Osteocyte (in vitro differentiated cells): ENCODE measurements at regions not wholly inside any gene's neighbourhood (a gene's known extent, or its start where the extent isn't known, plus 50 kb on each side); places are given as distances from the start of the nearest gene placed in this dataset.

ENCODE experiments used
- DNase-seq: peaks from one replicate; pipeline ENCODE4 v3.0.0; 2021; ENCODE audit warnings: mixed read lengths; ENCODE audit not compliant: unreplicated experiment; ENCODE audit errors: extremely low spot score
- H3K27ac Mint-ChIP-seq: one replicate; pipeline ENCODE4 v1.8.0; 2021; ENCODE audit warnings: mild to moderate bottlenecking, mixed read lengths; ENCODE audit not compliant: unreplicated experiment
- H3K27me3 Mint-ChIP-seq: one replicate; pipeline ENCODE4 v1.8.0; 2021; ENCODE audit warnings: mixed read lengths; ENCODE audit not compliant: unreplicated experiment
- H3K36me3 Mint-ChIP-seq: one replicate; pipeline ENCODE4 v1.8.0; 2021; ENCODE audit warnings: mixed read lengths; ENCODE audit not compliant: unreplicated experiment
- H3K4me1 Mint-ChIP-seq: one replicate; pipeline ENCODE4 v1.8.0; 2021; ENCODE audit warnings: mixed read lengths; ENCODE audit not compliant: unreplicated experiment
- H3K4me3 Mint-ChIP-seq: one replicate; pipeline ENCODE4 v1.8.0; 2021; ENCODE audit warnings: mild to moderate bottlenecking, moderate library complexity, mixed read lengths; ENCODE audit not compliant: unreplicated experiment
- H3K9me3 Mint-ChIP-seq: one replicate; pipeline ENCODE4 v1.8.0; 2021; ENCODE audit warnings: mixed read lengths; ENCODE audit not compliant: unreplicated experiment
- TF ChIP-seq, protein P1 (sequence below): fragments of 200-600 bp; sonication (generic); IDR thresholded peaks from 2 replicates; pipeline ENCODE4 v1.5.0; 2021; ENCODE audit warnings: antibody characterized with exemption, mild to moderate bottlenecking, moderate library complexity

DNA sequence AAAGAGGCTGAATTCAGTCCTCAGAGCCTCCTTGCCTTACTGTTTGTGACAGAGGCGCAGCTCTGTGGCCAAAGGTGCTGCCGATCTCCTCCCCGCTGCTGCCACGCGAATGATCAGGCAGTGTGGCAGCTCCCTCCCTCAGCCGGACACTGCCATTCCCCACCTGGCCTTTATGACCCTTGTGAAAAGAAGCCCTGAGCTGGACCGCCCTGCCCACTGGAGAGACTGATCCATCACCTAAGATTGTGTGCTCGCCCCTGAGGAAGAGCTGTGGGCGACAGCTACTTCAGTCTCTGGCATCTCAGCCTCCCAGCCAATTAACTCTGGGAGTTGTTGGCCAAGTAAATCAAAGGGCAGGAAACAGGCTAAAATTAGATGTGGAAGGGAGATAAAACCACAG lies 90.9 kb downstream of the CARTPT start:
- Mint-ChIP-seq H3K27me3 (peaks cover 40% of the 10 kb centered on the region), H3K4me1 (no peaks in the 10 kb centered on the region), H3K27ac (no peak overlapping the region), H3K9me3 (no peaks in the 10 kb centered on the region), H3K36me3 (no peaks in the 10 kb centered on the region), H3K4me3 (no peak overlapping the region)
- no peak for DNase-seq
- TF ChIP-seq, protein P1, sequence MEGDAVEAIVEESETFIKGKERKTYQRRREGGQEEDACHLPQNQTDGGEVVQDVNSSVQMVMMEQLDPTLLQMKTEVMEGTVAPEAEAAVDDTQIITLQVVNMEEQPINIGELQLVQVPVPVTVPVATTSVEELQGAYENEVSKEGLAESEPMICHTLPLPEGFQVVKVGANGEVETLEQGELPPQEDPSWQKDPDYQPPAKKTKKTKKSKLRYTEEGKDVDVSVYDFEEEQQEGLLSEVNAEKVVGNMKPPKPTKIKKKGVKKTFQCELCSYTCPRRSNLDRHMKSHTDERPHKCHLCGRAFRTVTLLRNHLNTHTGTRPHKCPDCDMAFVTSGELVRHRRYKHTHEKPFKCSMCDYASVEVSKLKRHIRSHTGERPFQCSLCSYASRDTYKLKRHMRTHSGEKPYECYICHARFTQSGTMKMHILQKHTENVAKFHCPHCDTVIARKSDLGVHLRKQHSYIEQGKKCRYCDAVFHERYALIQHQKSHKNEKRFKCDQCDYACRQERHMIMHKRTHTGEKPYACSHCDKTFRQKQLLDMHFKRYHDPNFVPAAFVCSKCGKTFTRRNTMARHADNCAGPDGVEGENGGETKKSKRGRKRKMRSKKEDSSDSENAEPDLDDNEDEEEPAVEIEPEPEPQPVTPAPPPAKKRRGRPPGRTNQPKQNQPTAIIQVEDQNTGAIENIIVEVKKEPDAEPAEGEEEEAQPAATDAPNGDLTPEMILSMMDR = no peak

GRCh38 chr5:71810471-71811195 lies 91.6 kb downstream of the CARTPT start:
- Mint-ChIP-seq H3K9me3 (no peaks in the 10 kb centered on the region), H3K27me3 (peaks cover 36% of the 10 kb centered on the region), H3K4me3 (no peak overlapping the region), H3K4me1 (no peaks in the 10 kb centered on the region), H3K27ac (no peak overlapping the region), H3K36me3 (no peaks in the 10 kb centered on the region)
- DNase-seq = no peak
- TF ChIP-seq, protein P1 = no peak

DNA sequence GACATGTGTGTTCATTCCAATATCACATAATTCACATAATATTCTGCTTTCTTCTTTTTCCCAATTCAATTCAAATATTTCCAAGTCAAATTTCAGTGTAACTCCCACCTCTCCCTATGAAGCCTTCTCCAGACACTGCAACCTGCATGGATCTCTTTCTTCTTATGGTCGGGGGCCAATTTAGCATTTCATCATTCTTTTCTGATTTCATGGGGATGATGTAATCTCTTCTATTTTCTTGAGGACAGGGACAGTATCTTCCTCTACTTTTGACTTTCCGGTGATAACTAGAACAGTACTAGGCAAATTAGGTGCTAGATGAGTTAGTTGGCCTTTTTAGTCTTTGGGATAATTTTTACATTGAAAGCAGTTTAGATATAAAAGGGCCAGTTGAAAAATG lies 92.7 kb downstream of the CARTPT start:
- Mint-ChIP-seq H3K27me3 (peaks cover 27% of the 10 kb centered on the region), H3K9me3 (no peaks in the 10 kb centered on the region), H3K4me3 (no peak overlapping the region), H3K27ac (no peak overlapping the region), H3K4me1 (no peaks in the 10 kb centered on the region), H3K36me3 (no peaks in the 10 kb centered on the region)
- TF ChIP-seq, protein P1 = no peak
- no peak for DNase-seq

DNA sequence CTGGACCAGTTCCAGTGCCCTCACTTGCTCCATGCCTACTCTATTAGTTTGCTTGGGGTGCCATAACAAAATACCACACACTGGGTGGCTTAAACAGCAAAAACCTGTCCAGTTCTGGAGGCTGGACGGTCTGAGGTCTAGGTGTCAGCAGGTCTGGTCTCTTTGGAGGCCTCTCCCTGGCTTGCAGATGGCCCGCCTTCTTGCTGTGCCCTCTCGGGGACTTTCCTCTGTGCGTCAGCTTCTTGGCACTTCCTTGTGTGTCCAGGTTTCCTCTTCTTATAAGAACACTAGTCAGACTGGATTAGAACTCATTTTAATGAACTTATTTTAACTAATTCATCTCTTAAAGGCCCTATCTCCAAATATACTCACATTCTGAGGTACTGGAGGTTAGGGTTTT lies 97.2 kb downstream of the CARTPT start:
- DNase-seq = no peak
- peaks cover 7% of the 10 kb centered on the region for H3K9me3 Mint-ChIP-seq
- peaks cover 21% of the 10 kb centered on the region for H3K27me3 Mint-ChIP-seq
- TF ChIP-seq, protein P1 = no peak
- H3K36me3 Mint-ChIP-seq = peaks cover 4% of the 10 kb centered on the region
- H3K4me1 Mint-ChIP-seq = no peaks in the 10 kb centered on the region
- H3K4me3 Mint-ChIP-seq = no peak overlapping the region
- no peak overlapping the region for H3K27ac Mint-ChIP-seq

DNA sequence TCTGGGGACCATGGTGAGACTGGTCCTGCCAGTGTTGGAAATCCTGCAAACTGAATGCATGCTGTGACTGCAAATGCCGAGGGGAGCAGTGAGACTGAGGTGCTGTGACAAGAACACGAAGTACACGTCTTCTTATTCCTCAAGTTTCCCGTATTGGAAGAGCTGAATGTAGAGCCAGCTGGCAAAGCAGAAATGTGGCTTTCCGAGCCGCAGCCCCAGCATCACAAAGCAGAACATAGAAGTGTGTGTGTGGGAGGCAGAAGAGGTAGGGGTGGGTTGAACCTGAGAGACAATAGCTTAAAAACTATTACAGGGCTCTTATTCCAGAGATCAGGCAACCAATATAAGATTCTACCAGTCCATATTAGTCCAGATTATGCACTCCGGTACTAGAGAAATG lies 98.8 kb downstream of the CARTPT start:
- DNase-seq = no peak
- H3K9me3 Mint-ChIP-seq = peaks cover 15% of the 10 kb centered on the region
- TF ChIP-seq, protein P1 = no peak
- H3K4me3 Mint-ChIP-seq = no peak overlapping the region
- peaks cover 6% of the 10 kb centered on the region for H3K36me3 Mint-ChIP-seq
- no peak overlapping the region for H3K27ac Mint-ChIP-seq
- peaks cover 32% of the 10 kb centered on the region for H3K27me3 Mint-ChIP-seq
- no peaks in the 10 kb centered on the region for H3K4me1 Mint-ChIP-seq
